ENCODE measurements at regions not wholly inside any gene's neighbourhood (a gene's known extent, or its start where the extent isn't known, plus 50 kb on each side); places are given as distances from the start of the nearest gene placed in this dataset.

GRCh38 chr10:111773950-111774349, 409.6 kb downstream of the GPAM start:
- intact Hi-C loops (cut with micrococcal nuclease): no loop called here
- Mint-ChIP-seq H3K4me1 (ENCODE audit: low read depth) (no peaks in the 10 kb centered on the region), H3K36me3 (ENCODE audit: low read depth) (no peaks in the 10 kb centered on the region), H3K4me3 (no peak overlapping the region), H3K27me3 (no peaks in the 10 kb centered on the region), H3K27ac (no peak overlapping the region), H3K9me3 (peaks cover 11% of the 10 kb centered on the region)

- Mint-ChIP-seq H3K27me3 (no peaks in the 10 kb centered on the region), H3K36me3 (ENCODE audit: low read depth) (no peaks in the 10 kb centered on the region), H3K9me3 (peaks cover 17% of the 10 kb centered on the region), H3K27ac (no peak overlapping the region), H3K4me1 (ENCODE audit: low read depth) (no peaks in the 10 kb centered on the region), H3K4me3 (no peak overlapping the region)
- intact Hi-C loops (cut with micrococcal nuclease): no loop called here
These were observed 409.1 kb downstream of the GPAM start for GRCh38 chr10:111774486-111774885.

GRCh38 chr10:111784436-111784835, 399.1 kb downstream of the GPAM start:
- Mint-ChIP-seq H3K9me3 (peaks cover 4% of the 10 kb centered on the region), H3K4me3 (no peak overlapping the region), H3K4me1 (ENCODE audit: low read depth) (no peaks in the 10 kb centered on the region), H3K27ac (no peak overlapping the region), H3K27me3 (no peaks in the 10 kb centered on the region), H3K36me3 (ENCODE audit: low read depth) (no peaks in the 10 kb centered on the region)
- intact Hi-C loops (cut with micrococcal nuclease): no loop called here

GRCh38 chr10:111784946-111785465, 398.6 kb downstream of the GPAM start:
- no peaks in the 10 kb centered on the region for H3K36me3 Mint-ChIP-seq (ENCODE audit: low read depth)
- intact Hi-C loops (cut with micrococcal nuclease): no loop called here

GRCh38 chr10:111785921-111786320, 397.6 kb downstream of the GPAM start:
- no peaks in the 10 kb centered on the region for H3K36me3 Mint-ChIP-seq (ENCODE audit: low read depth)

More at GRCh38 chr10:111784946-111785465, 398.6 kb downstream of the GPAM start:
- Mint-ChIP-seq H3K27me3 (no peaks in the 10 kb centered on the region), H3K27ac (no peak overlapping the region), H3K9me3 (no peaks in the 10 kb centered on the region), H3K4me1 (ENCODE audit: low read depth) (no peaks in the 10 kb centered on the region), H3K4me3 (no peak overlapping the region)

GRCh38 chr10:111789821-111790220, 393.7 kb downstream of the GPAM start:
- no peaks in the 10 kb centered on the region for H3K36me3 Mint-ChIP-seq (ENCODE audit: low read depth)
- H3K27me3 Mint-ChIP-seq: no peaks in the 10 kb centered on the region
- no peaks in the 10 kb centered on the region for H3K4me1 Mint-ChIP-seq (ENCODE audit: low read depth)
- H3K9me3 Mint-ChIP-seq: peaks cover 4% of the 10 kb centered on the region
- no peak overlapping the region for H3K4me3 Mint-ChIP-seq
- intact Hi-C loops (cut with micrococcal nuclease): no loop called here
- H3K27ac Mint-ChIP-seq: no peak overlapping the region

More at GRCh38 chr10:111785921-111786320, 397.6 kb downstream of the GPAM start:
- H3K4me3 Mint-ChIP-seq: no peak overlapping the region
- H3K4me1 Mint-ChIP-seq (ENCODE audit: low read depth): no peaks in the 10 kb centered on the region
- intact Hi-C loops (cut with micrococcal nuclease): no loop called here
- no peaks in the 10 kb centered on the region for H3K27me3 Mint-ChIP-seq
- H3K27ac Mint-ChIP-seq: no peak overlapping the region
- H3K9me3 Mint-ChIP-seq: no peaks in the 10 kb centered on the region

- intact Hi-C loops (cut with micrococcal nuclease): no loop called here
- Mint-ChIP-seq H3K27ac (no peak overlapping the region), H3K36me3 (ENCODE audit: low read depth) (no peaks in the 10 kb centered on the region), H3K4me3 (no peak overlapping the region), H3K9me3 (peaks cover 12% of the 10 kb centered on the region), H3K27me3 (no peaks in the 10 kb centered on the region), H3K4me1 (ENCODE audit: low read depth) (no peaks in the 10 kb centered on the region)
These were observed 381.7 kb downstream of the GPAM start for GRCh38 chr10:111801841-111802240.

- no peaks in the 10 kb centered on the region for H3K9me3 Mint-ChIP-seq
- intact Hi-C loops (cut with micrococcal nuclease): no loop called here
- H3K27ac Mint-ChIP-seq: no peak overlapping the region
- no peak overlapping the region for H3K4me3 Mint-ChIP-seq
- no peaks in the 10 kb centered on the region for H3K36me3 Mint-ChIP-seq (ENCODE audit: low read depth)
- no peaks in the 10 kb centered on the region for H3K27me3 Mint-ChIP-seq
- no peaks in the 10 kb centered on the region for H3K4me1 Mint-ChIP-seq (ENCODE audit: low read depth)
These were observed 378.8 kb downstream of the GPAM start for GRCh38 chr10:111804781-111805180.

GRCh38 chr10:111811517-111811916, 372.0 kb downstream of the GPAM start:
- Mint-ChIP-seq H3K4me1 (ENCODE audit: low read depth) (no peaks in the 10 kb centered on the region), H3K4me3 (no peak overlapping the region), H3K27me3 (no peaks in the 10 kb centered on the region), H3K27ac (no peak overlapping the region), H3K36me3 (ENCODE audit: low read depth) (no peaks in the 10 kb centered on the region), H3K9me3 (peaks cover 14% of the 10 kb centered on the region)
- intact Hi-C loops (cut with micrococcal nuclease): no loop called here

- Mint-ChIP-seq H3K4me1 (ENCODE audit: low read depth) (no peaks in the 10 kb centered on the region), H3K27ac (no peak overlapping the region), H3K4me3 (no peak overlapping the region), H3K27me3 (no peaks in the 10 kb centered on the region), H3K9me3 (peaks cover 9% of the 10 kb centered on the region), H3K36me3 (ENCODE audit: low read depth) (no peaks in the 10 kb centered on the region)
- intact Hi-C loops (cut with micrococcal nuclease): no loop called here
These were observed 363.1 kb downstream of the GPAM start for GRCh38 chr10:111820471-111820870.

- Mint-ChIP-seq H3K4me1 (ENCODE audit: low read depth) (no peaks in the 10 kb centered on the region), H3K9me3 (peaks cover under 1% of the 10 kb centered on the region), H3K36me3 (ENCODE audit: low read depth) (no peaks in the 10 kb centered on the region), H3K27me3 (no peaks in the 10 kb centered on the region), H3K4me3 (no peak overlapping the region), H3K27ac (no peak overlapping the region)
- intact Hi-C loops (cut with micrococcal nuclease): no loop called here
These were observed 361.7 kb downstream of the GPAM start for GRCh38 chr10:111821871-111822270.

GRCh38 chr10:111822661-111823060, 360.9 kb downstream of the GPAM start:
- no peaks in the 10 kb centered on the region for H3K27me3 Mint-ChIP-seq
- intact Hi-C loops (cut with micrococcal nuclease): no loop called here
- H3K36me3 Mint-ChIP-seq (ENCODE audit: low read depth): no peaks in the 10 kb centered on the region
- H3K9me3 Mint-ChIP-seq: no peaks in the 10 kb centered on the region
- no peak overlapping the region for H3K27ac Mint-ChIP-seq
- no peak overlapping the region for H3K4me3 Mint-ChIP-seq
- H3K4me1 Mint-ChIP-seq (ENCODE audit: low read depth): no peaks in the 10 kb centered on the region

GRCh38 chr10:111824128-111824527, 359.4 kb downstream of the GPAM start:
- Mint-ChIP-seq H3K9me3 (no peaks in the 10 kb centered on the region), H3K4me1 (ENCODE audit: low read depth) (no peaks in the 10 kb centered on the region), H3K27me3 (no peaks in the 10 kb centered on the region), H3K36me3 (ENCODE audit: low read depth) (no peaks in the 10 kb centered on the region), H3K27ac (no peak overlapping the region), H3K4me3 (no peak overlapping the region)
- intact Hi-C loops (cut with micrococcal nuclease): no loop called here

- Mint-ChIP-seq H3K27ac (no peak overlapping the region), H3K27me3 (no peaks in the 10 kb centered on the region), H3K4me1 (ENCODE audit: low read depth) (no peaks in the 10 kb centered on the region), H3K4me3 (no peak overlapping the region), H3K36me3 (ENCODE audit: low read depth) (no peaks in the 10 kb centered on the region), H3K9me3 (no peaks in the 10 kb centered on the region)
- intact Hi-C loops (cut with micrococcal nuclease): no loop called here
These were observed 353.2 kb downstream of the GPAM start for GRCh38 chr10:111830359-111830758.

GRCh38 chr10:111831058-111831457, 352.5 kb downstream of the GPAM start:
- no peak overlapping the region for H3K4me3 Mint-ChIP-seq
- H3K27me3 Mint-ChIP-seq: no peaks in the 10 kb centered on the region
- no peaks in the 10 kb centered on the region for H3K9me3 Mint-ChIP-seq
- H3K27ac Mint-ChIP-seq: no peak overlapping the region
- no peaks in the 10 kb centered on the region for H3K4me1 Mint-ChIP-seq (ENCODE audit: low read depth)
- intact Hi-C loops (cut with micrococcal nuclease): no loop called here
- no peaks in the 10 kb centered on the region for H3K36me3 Mint-ChIP-seq (ENCODE audit: low read depth)
